8988T (cell line): ENCODE measurements at regions not wholly inside any gene's neighbourhood (a gene's known extent, or its start where the extent isn't known, plus 50 kb on each side); places are given as distances from the start of the nearest gene placed in this dataset.
"Not testable (repeated sequence)": the region's sequence is repeated elsewhere in the genome, so short reads cannot be mapped to it uniquely, and the experiment has no call there.

Source experiments
- DNase-seq: peaks from one replicate; pipeline ENCODE4 v3.0.0; 2011

DNA sequence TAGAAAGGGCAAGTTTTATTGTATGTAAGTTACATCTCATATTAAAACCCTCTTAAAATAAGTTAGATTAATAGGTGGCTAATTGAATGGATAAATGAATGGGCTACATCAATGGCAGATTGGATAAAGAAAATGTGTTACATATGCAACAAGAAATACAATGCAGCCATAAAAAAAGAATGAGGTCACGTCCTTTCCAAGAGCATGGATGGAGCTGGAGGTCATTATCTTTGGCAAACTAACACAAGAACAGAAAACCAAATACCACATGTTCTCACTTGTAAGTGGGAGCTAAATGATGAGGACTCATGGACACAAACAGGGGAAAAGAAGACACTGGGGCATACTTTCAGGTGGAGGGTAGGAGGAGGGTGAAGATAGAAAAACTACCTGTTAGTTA is 182.2 kb upstream of the GNAI1 start:
- no peak for DNase-seq

DNA sequence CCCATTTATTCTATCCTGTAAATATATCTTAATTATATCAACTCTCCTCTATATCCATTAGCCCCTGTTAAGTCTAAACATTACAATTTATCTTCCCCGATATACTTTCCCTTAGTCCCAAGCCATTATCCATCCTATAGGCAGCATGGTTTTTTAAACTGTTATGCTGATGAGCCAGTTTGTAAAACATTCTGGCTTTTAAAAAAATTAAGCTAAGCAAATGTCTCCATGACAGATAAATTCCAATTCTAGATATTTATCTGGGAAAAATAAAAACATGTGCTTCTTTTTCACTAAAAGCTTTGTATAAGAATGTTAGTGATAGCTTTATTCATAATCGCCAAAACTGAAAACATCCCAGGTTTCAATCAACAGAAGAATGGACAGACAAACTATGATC is 183.2 kb upstream of the GNAI1 start:
- no peak for DNase-seq

DNA sequence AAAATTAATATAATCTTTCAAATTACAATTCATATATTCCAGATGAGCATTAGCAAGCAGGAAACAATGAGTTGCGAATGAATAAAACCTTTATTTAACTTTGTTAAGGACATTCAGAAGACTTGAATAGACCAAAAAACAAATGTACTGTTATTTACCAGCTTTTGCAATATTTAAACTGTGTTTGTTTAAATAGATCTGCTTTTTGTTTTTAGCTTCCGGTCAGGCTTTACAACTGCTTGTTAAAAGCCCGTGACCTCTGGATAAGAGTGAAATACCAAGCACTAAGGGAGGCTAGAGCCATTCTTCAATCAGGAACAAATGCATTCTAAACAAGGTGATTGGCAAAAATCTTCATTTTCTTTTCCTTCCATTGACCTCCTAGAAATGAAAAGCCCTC is 184.9 kb upstream of the GNAI1 start:
- DNase-seq = no peak

DNA sequence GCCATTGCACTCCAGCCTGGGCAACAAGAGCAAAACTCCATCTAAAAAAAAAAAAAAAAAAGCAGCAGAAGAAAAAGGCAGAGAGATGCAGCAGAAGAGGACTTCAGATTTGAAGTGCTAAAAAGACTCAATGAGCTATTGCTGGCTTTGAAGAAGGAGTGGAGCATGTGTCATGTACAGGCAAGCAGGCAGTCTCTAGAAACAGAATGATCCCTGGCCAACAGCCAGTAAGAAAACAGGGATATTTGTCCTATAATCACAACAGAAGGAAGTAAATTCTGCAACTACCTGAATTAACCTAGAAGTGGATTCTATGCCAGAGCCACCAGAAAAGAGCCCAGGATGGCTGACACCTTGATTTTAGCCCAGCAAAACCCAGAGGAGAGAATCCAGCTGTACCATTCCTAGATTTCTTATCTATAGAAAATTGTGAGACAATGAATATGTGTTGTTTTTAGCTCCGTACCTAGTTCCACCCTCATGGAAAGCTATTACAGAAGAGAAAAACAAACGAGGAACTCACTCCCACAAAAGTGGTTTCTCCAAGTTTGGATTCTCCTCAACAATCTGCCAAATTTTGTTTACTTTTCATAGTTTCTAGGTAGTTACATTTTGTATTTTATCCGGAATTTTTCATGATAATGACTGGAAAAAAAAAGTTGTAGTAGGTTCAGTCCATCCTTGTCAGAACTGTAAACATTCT is 198.2 kb upstream of the GNAI1 start:
- DNase-seq = no peak

DNA sequence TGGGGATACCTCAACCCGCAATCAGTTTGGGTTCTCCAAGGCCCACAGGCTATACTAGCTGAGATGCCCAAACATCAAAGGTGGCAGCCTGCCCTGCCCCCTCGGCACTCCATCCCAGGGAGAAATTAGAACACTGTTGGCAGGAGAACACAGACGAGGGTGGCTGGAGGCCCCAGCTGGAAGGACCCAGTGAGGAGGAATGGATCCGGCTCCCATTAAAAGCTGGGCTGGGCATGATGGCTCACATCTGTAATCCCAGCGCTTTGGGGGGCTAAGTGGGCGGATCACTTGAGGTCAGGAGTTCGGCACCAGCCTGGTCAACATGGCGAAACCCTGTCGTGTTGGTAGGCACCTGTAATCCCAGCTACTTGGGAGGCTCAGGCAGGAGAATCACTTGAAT is 199.9 kb upstream of the GNAI1 start:
- DNase-seq = no peak

DNA sequence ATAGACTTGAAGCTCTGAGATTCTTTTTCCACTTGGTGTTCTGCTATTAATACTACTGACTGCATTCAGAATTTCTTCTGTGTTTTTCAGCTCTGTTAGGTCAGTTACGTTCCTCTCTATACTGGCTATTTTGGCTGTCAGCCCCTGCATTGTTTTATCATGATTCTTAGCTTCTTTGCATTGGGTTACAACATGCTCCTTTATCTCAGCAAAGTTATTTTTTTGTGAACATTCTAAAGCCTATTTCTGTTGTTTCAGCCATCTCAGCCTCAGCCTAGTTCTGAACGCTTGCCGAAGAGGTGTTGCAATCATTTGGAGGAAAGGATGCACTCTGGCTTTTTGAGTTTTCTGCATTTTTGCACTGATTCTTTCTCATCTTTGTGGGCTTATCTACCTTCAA is 201.5 kb upstream of the GNAI1 start:
- DNase-seq = no peak

DNA sequence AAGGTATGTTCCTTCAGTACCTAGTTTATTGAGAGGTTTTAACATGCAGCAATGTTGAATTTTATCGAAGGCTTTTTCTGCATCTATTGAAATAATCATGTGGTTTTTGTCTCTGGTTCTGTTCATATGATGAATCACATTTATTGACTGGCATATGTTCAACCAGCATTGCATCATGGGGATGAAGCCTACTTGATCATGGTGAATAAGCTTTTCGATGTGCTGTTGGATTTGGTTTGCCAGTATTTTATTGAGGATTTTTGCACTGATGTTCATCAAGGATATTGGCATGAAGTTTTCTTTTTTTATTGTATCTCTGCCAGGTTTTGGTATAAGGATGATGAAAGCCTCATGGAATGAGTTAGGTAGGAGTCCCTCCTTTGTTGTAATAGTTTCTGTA is 204.0 kb upstream of the GNAI1 start:
- no peak for DNase-seq

DNA sequence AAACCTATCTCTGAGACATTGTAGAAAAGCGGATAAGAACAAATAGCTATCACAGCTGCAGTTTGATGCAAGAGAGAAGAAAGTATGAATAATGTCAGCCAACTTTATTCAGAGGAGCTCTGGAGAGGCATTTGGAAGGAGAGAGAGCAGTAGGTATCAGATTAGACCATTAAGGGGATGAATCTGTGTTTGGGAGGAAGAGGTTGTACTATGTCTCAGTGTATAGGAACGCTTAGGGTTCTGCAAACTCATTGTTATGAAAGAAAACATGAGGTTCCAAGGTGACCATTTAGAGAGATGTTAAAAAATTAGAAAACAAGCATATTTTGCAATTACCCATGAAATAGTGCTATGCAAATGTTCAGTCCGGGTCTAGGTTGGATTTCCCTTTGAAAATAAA is 207.5 kb upstream of the GNAI1 start:
- DNase-seq = no peak

DNA sequence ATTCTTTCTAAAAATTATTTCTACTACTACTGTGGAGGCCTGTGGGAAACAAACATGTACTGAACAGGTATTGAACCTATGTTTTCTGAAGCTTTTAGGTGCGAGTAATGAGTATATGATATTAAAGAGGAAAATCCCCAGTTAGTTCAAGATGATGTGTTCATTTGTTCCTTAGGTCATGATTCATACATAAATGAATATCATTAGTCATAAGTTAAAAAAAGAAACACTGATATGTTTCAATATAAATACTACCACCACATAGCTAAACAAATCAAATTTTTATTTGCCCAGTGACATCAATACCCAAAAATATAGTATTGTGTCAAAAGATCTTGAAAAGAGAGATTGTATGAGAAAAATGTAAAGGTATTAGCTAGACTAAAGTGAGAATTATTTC is 210.7 kb upstream of the GNAI1 start:
- no peak for DNase-seq

DNA sequence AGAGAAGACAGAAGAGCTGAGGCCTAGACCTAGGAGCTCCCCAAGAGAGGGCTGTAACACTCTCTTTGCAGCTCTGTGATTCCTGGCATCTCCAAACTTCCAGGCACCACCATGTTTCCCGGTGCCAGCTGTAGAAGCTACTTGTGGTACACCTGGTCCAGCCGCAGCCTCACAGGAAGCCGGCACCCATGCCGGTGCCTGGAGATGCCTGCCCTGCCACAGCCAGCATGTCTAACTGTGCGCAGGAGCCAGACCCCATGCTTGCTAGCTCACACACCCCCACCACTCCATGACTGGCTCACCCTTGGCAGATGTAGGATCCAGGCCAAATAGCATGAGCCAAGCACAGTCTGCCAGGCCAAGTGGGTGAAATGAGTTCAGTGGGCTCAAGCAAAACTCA is 211.7 kb upstream of the GNAI1 start:
- DNase-seq = no peak

DNA sequence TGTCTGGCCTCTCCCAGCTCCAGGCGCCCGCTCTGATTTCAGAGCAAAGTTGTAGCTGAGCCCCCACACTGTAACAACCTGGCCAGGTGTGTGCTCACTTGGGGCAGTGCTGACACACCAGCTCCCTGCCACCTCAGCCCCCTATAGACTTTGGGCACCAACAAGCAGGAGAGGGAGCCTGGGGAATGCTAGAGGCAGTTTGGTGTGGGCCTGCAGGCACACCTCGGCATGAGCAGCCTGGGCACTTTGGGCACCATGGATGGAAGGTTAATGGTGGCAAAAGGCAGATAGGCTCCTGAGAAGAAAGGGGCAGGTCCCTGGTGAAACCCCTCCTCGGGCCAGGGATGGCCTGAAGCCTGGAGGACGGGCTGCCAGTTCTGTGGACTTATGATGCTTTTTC is 212.7 kb upstream of the GNAI1 start:
- DNase-seq = no peak

DNA sequence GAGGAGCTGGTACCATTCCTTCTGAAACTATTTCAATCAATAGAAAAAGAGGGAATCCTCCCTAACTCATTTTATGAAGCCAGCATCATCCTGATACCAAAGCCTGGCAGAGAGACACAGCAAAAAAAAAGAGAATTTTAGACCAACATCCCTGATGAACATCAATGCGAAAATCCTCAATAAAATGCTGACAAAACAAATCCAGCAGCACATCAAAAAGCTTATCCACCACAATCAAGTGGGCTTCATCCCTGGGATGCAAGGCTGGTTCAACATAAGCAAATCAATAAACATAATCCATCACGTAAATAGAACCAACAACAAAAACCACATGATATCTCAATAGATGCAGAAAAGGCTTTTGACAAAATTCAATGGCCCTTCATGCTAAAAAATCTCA is 216.0 kb upstream of the GNAI1 start:
- DNase-seq = not testable (repeated sequence)

DNA sequence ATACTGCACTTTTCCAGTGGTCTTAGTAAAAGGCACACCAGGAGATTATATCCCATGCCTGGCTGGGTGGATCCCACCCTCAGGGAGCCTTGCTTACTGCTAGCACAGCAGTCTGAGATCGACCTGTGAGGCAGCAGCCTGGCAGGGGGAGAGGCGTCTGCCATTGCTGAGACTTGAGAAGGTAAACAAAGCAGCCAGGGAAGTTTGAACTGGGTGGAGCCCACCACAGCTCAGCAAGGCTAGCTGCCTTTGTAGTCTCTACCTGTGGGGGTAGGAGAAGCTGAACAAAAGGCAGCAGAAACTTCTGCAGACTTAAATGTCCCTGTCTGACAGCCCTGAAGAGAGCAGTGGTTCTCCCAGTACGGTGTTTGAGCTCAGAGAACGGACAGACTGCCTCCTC is 219.3 kb upstream of the GNAI1 start:
- DNase-seq = not testable (repeated sequence)

DNA sequence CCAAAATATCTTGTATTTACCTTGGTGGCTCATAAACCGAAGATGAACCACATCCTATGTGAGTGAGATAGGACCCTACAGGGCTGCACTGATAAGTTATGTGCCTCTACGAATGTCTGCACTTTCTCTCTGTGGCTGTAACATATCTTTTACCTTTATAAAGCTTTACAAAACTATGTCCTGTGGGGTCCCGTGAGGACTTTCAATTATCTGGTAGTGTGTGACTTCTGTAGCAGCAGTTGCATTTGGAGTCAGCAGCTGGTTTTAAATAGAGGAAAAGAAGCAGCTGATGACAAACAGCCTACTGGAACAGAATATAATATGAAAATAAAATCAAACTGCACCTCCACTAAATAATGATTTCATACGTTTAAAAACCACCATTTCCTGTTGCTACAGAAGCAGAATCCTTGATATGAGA is 222.4 kb upstream of the GNAI1 start:
- no peak for DNase-seq

DNA sequence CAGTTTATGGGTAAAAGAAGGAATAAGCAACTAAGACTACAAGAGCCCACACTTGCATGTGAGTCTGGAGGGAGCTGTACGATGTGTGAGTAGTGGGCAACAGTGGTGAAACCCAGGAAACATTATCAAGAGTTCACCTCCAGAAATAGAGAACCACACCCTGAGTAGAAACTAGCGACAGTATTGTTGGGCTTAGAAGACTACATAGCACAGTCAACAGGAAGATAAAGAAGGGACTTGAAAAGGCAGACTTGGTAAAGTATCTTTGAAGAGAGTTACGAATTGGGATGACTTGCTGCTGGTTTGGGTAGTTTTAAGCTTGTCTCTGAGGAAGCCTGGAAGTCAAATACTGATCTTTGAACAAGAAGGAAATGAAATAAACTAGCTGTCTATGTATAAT is 223.2 kb upstream of the GNAI1 start:
- no peak for DNase-seq

DNA sequence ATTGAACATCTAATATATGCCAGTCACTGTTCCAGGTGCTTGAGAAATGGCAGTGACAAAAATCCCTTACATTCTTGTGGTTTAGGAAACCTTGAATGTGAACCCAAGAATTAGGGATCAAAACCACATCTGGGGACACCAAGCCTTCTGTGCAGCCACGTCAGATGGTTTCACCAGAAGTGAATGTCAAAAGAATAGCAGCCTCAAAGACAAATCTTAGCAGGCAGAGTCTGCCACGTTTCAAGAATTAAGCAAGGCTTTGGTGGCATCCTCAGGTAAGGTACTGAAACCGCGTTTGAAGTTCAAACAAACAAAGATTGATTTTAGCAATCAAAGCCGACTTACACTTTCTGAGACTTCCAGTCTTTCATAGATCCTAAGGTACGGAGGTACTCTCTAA is 225.5 kb upstream of the GNAI1 start:
- DNase-seq = no peak

DNA sequence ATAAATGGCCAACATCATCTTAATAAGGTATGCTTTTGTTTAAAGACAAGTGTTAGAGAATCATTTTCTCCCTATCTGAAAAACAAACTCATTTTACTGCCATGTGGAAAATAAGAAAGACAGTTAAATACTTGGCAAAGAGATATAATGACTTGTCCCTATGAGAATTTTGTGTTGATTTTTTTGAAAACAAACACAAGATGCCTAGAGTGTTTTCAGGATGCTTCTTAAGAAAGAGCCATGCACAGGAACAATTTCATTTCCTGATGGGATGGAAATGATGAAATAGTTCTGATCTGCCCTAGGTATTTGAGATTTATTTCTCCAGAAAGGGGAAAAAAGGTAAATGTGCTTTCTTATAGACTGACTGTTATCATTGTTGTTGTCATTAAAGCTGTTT is 237.5 kb upstream of the GNAI1 start:
- no peak for DNase-seq

DNA sequence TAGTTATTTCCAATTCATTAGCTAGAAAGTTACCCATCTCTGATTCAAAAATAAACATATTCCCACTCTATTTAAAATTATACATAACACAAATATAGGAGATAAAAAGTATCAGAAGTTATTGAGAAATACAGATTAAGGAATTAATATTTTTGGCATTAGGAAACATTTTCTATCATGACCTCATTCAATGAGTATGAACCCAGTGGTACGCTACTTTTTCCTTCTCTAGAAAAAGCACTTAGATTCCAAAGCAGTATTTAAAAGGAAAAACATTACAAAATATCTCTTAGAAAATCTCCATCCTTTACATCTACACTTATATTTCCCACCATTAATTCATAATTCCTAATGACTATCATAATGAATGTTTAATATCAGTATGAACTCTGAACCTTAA is 240.6 kb upstream of the GNAI1 start:
- no peak for DNase-seq

DNA sequence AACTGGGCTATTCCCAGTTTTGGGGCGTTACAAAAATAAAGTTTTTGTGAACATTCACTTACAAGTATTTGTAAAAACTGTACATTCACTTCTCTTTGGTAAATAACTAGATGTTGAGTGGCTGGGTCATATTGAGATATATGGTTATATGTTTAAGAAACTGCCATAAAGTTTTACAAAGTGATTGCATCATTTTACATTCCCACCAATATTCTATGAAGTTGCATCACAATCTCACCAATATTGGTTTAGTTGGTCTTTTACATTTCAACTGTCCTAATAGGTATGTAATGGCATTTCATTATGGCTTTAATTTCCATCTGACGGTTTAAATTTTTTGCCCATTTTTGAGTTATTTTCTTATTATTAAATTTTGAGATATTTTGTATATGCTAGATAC is 251.7 kb upstream of the GNAI1 start:
- DNase-seq = no peak

DNA sequence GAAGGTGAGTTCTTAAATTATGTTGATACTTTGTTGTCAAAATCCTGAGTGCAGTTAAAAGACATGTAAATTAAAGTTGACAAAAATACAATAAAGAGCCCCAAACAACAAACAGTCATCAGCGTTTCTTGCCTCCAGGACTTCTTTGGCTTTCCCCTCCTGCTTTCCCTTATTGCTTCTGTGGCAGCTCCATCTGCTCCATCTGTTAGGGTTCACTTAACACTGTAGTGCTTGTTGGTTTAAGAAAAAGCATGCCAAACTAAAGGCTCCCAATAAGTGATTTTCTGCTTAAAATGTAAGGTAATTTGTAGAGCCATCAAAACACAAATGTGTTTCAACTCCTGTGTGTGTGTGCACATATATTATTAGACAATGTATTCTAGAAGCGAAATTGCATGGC is 254.3 kb upstream of the GNAI1 start:
- DNase-seq = no peak

DNA sequence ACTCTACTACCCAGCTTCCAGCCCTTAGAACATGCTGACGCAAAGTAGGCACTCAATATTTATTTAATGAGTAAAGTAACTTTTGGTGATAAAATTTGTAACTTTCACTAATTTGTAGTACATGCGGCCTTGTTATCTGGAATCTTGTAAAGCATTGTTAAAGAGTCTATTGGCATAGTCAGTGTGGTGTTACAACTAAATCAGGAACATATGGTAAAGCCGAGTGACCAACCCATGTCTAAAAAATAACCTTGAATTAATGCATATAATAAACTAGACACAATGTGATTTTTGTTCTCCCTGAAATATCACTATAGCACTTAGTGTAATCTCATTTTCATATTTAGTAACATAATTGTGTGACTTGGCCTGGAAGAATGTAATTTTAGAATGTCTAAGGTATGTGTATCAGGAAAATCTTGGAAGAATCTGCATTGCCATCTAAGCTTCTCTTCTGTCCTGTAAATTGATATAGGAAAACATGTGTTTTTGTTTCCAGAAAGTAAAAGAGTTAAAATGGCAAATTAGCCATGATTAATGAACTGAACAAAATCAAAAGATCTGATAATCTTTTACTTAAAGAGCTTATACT is 256.7 kb upstream of the GNAI1 start:
- DNase-seq = no peak

DNA sequence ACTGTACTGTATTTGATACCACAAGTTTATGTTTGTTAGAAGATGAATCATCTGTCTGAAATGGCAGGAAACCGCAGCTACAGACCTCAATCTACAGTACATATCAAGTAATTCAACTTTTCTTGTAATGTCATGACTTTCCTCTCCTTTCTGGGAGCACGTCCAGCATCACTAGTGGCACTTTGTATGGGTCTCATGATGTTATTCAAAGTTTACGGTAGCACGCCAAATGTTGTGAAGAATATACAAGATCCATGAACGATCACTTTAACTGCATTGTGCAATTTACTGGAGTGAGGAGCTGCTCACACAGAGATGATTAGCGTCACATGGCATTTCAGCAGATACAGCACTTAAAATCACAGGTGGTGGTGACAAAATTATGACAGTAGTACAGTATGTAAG is 257.8 kb upstream of the GNAI1 start:
- no peak for DNase-seq

DNA sequence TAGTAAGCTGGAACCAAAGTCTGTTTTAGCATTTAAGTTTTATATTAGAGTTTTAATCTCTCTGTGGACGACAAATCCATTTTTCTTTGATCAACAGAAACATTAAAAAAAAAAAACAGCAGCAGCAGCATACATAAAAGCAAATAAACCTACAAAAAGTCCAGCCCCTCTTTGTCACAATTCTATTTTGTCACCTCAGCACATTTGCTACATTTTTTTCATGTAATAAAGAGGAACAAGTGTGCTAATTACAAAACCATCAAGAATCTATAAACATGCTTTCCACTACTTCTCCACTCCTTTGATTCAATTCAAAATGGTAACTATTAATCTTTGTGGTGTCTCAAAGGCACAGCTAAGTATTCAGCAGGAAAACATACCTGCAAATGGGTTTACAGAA is 259.8 kb upstream of the GNAI1 start:
- no peak for DNase-seq

DNA sequence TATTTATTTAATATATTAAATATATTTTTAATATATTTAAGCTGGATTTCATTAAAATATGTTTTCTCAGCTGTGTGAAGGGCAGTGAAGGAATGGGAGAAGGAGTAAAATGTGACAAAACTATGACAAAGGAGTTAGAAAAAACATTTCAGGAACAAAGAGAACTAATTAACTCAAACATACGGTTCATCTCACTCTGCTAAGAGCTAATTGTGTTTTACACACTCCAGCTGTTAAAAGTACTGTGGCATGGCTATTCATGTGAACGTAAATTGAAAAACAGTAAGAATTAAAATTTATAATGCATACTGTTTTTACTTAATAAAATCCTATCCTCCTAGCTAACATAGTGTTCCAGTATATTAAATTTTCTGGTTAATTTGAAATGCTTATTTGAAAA is 262.5 kb upstream of the GNAI1 start:
- no peak for DNase-seq

DNA sequence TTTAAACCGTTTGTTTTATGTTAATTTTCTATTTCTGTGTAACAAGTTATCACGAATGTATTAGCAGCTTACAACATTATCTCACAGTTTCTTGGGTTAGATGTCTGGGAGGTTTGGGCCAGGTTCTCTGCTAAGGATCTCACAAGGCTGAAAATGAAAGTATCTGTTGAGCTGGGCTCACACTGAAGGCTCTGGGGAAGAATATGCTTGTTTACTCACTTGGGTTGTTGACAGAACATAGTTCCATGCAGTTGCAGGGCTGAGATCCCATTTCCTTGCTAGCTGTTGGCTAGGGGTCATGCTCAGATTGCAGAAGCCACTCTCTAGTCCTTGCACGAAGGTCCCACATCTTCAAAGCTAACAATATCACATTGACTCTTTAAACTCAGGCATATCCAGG is 266.6 kb upstream of the GNAI1 start:
- no peak for DNase-seq
